ENCODE measurements at regions not wholly inside any gene's neighbourhood (a gene's known extent, or its start where the extent isn't known, plus 50 kb on each side); places are given as distances from the start of the nearest gene placed in this dataset.

DNA sequence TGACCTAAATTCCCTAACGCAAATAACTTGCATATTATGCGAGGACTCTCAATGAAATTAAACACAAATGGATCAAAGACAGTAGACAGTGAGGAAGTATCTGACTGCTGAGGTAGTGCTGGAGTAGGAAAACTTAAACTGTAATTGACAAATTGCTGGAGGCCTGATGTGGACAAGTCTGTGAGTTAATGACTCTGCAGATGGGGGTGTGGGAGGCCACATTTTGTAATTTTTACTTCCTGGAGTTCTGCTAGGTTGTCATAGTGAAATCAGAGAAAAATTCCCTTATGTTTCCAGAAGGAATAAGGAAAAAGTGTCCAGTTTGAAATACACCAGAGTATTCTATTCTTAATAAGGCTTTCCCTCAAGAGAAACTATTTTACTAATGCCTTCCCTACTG is 333.0 kb upstream of the CNTNAP5 start:
- TF ChIP-seq, protein P1, sequence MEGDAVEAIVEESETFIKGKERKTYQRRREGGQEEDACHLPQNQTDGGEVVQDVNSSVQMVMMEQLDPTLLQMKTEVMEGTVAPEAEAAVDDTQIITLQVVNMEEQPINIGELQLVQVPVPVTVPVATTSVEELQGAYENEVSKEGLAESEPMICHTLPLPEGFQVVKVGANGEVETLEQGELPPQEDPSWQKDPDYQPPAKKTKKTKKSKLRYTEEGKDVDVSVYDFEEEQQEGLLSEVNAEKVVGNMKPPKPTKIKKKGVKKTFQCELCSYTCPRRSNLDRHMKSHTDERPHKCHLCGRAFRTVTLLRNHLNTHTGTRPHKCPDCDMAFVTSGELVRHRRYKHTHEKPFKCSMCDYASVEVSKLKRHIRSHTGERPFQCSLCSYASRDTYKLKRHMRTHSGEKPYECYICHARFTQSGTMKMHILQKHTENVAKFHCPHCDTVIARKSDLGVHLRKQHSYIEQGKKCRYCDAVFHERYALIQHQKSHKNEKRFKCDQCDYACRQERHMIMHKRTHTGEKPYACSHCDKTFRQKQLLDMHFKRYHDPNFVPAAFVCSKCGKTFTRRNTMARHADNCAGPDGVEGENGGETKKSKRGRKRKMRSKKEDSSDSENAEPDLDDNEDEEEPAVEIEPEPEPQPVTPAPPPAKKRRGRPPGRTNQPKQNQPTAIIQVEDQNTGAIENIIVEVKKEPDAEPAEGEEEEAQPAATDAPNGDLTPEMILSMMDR (IDR thresholded peaks at IDR 0.05; ENCODE audit: insufficient read depth, low read length) = no peak
- no peak for DNase-seq (ENCODE audit: low read depth)

DNA sequence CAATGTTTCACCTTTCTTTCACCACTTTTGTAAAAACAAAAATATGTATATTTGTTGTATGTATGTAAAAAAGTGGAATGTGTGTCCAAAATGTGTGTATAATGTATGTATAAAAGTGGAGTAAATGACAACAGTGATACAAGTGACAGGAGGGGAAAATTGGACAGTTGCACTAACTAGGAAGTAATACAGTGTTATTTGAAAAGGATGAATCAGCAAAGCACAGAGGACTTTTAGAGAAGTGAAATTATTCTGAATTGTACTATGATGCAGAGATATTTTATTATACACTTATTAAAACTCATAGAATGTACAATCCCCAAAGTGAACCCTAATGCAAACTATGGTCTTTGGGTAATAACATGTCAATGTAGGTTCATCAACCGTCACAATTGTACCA is 331.3 kb upstream of the CNTNAP5 start:
- H3K4me3 ChIP-seq (ENCODE audit: low read depth, low read length) = no peak overlapping the region
- DNase-seq (ENCODE audit: low read depth) = no peak
- TF ChIP-seq, protein P1 (IDR thresholded peaks at IDR 0.05; ENCODE audit: insufficient read depth, low read length) = no peak

More for the DNA sequence above, 333.0 kb upstream of the CNTNAP5 start:
- no peak overlapping the region for H3K4me3 ChIP-seq (ENCODE audit: low read depth, low read length)

DNA sequence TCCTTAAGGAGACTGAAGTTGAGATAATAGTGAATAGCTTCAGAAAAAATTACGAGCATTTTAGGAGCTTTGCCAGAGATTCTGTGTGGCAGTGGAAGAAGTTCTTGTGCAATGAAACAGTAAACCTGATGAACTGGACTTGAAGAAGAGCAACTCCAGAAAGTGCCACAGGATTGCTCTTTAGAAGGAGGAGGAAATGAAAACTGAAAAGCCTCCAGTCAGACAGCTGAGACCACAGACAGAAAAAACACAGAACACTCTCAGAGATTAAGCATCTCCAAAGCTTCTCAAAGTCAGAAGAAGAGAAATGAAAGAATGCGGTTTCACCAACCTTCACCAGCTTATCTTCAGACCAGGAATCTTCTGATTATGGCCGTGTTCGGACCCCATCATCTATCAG is 329.7 kb upstream of the CNTNAP5 start:
- no peak overlapping the region for H3K4me3 ChIP-seq (ENCODE audit: low read depth, low read length)
- TF ChIP-seq, protein P1 (IDR thresholded peaks at IDR 0.05; ENCODE audit: insufficient read depth, low read length) = no peak
- no peak for DNase-seq (ENCODE audit: low read depth)

DNA sequence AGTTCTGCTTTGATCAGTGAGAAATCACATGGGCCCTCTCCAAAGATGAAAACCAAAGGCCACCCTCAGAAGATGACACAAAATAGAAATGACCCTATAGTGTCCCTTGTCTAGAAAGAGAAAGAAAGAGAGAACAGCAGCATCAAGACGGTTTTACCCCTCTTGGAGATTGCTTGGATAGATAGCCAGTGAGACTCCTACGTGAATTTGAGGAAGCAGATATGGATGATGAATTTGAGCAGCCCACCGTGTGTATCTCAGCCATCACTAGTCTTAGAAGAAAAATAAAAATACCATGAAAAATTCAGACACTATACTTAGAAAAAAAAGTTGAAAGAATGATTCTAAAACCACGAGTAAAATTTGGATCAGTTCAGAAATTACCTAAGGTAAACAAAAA is 329.1 kb upstream of the CNTNAP5 start:
- no peak overlapping the region for H3K4me3 ChIP-seq (ENCODE audit: low read depth, low read length)
- TF ChIP-seq, protein P1 (IDR thresholded peaks at IDR 0.05; ENCODE audit: insufficient read depth, low read length) = no peak
- DNase-seq (ENCODE audit: low read depth) = no peak

DNA sequence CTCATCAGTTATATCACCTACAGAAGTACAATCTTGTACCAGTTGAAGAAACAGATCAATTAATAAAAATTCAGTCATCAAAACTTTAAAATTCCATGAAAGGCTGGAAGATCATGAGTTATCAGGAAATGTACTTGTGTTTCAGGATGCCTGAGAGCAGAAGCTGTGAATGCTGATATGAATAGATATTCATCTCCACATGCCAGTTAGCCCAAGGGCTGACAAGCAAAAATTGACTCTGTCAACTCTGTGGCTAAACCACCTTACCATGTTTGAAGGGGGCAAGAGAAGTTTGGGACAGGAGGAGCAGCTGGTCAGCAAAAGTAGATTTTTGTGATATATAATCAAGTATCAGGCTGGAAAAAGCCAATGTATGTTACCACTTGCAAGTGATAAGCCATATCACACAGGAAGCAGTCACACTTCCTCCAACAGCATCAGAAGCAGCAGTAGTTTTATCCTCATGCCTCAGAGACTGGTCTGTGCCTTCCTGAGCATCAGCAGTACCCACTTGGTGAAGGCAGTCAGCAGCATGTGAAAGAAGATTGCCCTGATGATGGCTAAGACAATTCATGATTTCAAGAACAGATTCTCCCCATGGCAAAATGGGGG is 328.2 kb upstream of the CNTNAP5 start:
- no peak for DNase-seq (ENCODE audit: low read depth)
- TF ChIP-seq, protein P1 (IDR thresholded peaks at IDR 0.05; ENCODE audit: insufficient read depth, low read length) = no peak

DNA sequence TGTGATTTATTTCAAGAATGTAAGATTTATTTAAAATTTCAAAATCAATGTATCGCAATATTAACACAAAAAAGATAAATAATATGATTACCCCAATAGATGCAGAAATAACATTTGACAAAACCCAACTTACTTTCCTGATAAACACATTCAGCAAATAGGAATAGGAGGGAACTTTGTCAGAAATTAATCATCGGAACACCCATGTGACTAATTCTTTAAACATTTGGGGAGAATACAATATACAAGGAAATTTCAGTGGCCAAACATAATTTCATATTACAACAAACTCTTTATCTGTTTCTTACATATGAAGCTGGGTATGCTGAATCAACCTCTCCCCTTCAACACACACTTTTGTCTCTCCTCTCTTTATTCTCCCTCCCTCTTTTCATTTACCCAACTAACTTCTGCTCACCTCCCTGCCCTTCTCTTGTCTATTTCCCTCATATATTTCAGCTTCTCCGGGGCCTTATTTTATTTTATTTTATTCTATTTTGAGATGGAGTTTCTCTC is 309.6 kb upstream of the CNTNAP5 start:
- TF ChIP-seq, protein P1 (IDR thresholded peaks at IDR 0.05; ENCODE audit: insufficient read depth, low read length) = no peak
- H3K4me3 ChIP-seq (ENCODE audit: low read depth, low read length) = no peak overlapping the region
- DNase-seq (ENCODE audit: low read depth) = no peak

More for the DNA sequence above, 328.2 kb upstream of the CNTNAP5 start:
- H3K4me3 ChIP-seq (ENCODE audit: low read depth, low read length) = no peak overlapping the region
